Left kidney (tissue), 1 donor: ENCODE measurements at regions not wholly inside any gene's neighbourhood (a gene's known extent, or its start where the extent isn't known, plus 50 kb on each side); places are given as distances from the start of the nearest gene placed in this dataset.
"Not testable (repeated sequence)": the region's sequence is repeated elsewhere in the genome, so short reads cannot be mapped to it uniquely, and the experiment has no call there.

Experiments used
- DNase-seq: peaks from one replicate; pipeline ENCODE4 v3.0.0-alpha.2; 2013

- no peak for DNase-seq
Observed at GRCh38 chr2:144124882-144125281, 395.0 kb downstream of the ZEB2 start.

- DNase-seq = no peak
Observed at GRCh38 chr2:144120487-144120886, 399.4 kb downstream of the ZEB2 start.

GRCh38 chr2:144117086-144117485, 402.8 kb downstream of the ZEB2 start:
- no peak for DNase-seq

GRCh38 chr2:144115739-144116291, 404.1 kb downstream of the ZEB2 start:
- no peak for DNase-seq

- no peak for DNase-seq
Observed at GRCh38 chr2:144114760-144115159, 405.2 kb downstream of the ZEB2 start.

GRCh38 chr2:144111437-144111836, 408.5 kb downstream of the ZEB2 start:
- DNase-seq = no peak

- not testable (repeated sequence) for DNase-seq
Observed at GRCh38 chr2:144106104-144106503, 413.8 kb downstream of the ZEB2 start.

- no peak for DNase-seq
Observed at GRCh38 chr2:144102386-144102785, 417.5 kb downstream of the ZEB2 start.

- DNase-seq = no peak
Observed at GRCh38 chr2:144099780-144100377, 420.0 kb downstream of the ZEB2 start.

GRCh38 chr2:144099340-144099739, 420.6 kb downstream of the ZEB2 start:
- DNase-seq = no peak

GRCh38 chr2:144097440-144098225, 422.3 kb downstream of the ZEB2 start:
- DNase-seq = no peak

GRCh38 chr2:144096531-144096930, 423.4 kb downstream of the ZEB2 start:
- DNase-seq = no peak

GRCh38 chr2:144094408-144095151, 425.3 kb downstream of the ZEB2 start:
- DNase-seq = no peak

- no peak for DNase-seq
Observed at GRCh38 chr2:144091622-144092021, 428.3 kb downstream of the ZEB2 start.

GRCh38 chr2:144088863-144089262, 431.1 kb downstream of the ZEB2 start:
- no peak for DNase-seq

GRCh38 chr2:144086965-144087364, 433.0 kb downstream of the ZEB2 start:
- no peak for DNase-seq

- no peak for DNase-seq
Observed at GRCh38 chr2:144085016-144085415, 434.9 kb downstream of the ZEB2 start.

GRCh38 chr2:144084114-144084661, 435.7 kb downstream of the ZEB2 start:
- DNase-seq = no peak

- DNase-seq = no peak
Observed at GRCh38 chr2:144083211-144083610, 436.7 kb downstream of the ZEB2 start.

- no peak for DNase-seq
Observed at GRCh38 chr2:144082777-144083176, 437.1 kb downstream of the ZEB2 start.

GRCh38 chr2:144082327-144082726, 437.6 kb downstream of the ZEB2 start:
- DNase-seq = no peak

GRCh38 chr2:144081272-144081671, 438.6 kb downstream of the ZEB2 start:
- DNase-seq = no peak

- DNase-seq = no peak
Observed at GRCh38 chr2:144079803-144080202, 440.1 kb downstream of the ZEB2 start.
